HEK293T (cell line): ENCODE measurements at regions not wholly inside any gene's neighbourhood (a gene's known extent, or its start where the extent isn't known, plus 50 kb on each side); places are given as distances from the start of the nearest gene placed in this dataset.

Experiments
- CTCF ChIA-PET: fragments of 350-600 bp; formaldehyde crosslinking; extraction: SDS; loops from one replicate; lab custom pipeline; 2021; ENCODE audit warnings: antibody characterized with exemption, inconsistent platforms; lab: Yijun Ruan, JAX
- POLR2A ChIA-PET: fragments of 350-600 bp; formaldehyde crosslinking; extraction: SDS; loops from one replicate; lab custom pipeline; 2020; ENCODE audit warnings: antibody characterized with exemption, inconsistent platforms; lab: Yijun Ruan, JAX
- DNase-seq: peaks from one replicate; pipeline ENCODE4 v3.0.0; 2012; ENCODE audit warnings: mixed read lengths; ENCODE audit errors: extremely low spot score
- ARNT ChIP-seq: fragments of 450-650 bp; IDR thresholded peaks from 2 replicates; pipeline ENCODE4 v1.6.1; 2017; ENCODE audit warnings: mild to moderate bottlenecking
- BHLHE40 ChIP-seq: fragments of 450-650 bp; IDR thresholded peaks from 2 replicates; pipeline ENCODE4 v1.6.1; 2016; ENCODE audit warnings: mild to moderate bottlenecking, moderate library complexity, borderline replicate concordance
- CTBP1 ChIP-seq: fragments of 450-650 bp; IDR thresholded peaks from 2 replicates; pipeline ENCODE4 v1.6.1; 2016; ENCODE audit warnings: borderline replicate concordance
- ELF4 ChIP-seq: fragments of 450-650 bp; IDR thresholded peaks from 2 replicates; pipeline ENCODE4 v1.6.1; 2017; ENCODE audit warnings: antibody characterized with exemption
- FOXA1 ChIP-seq: fragments of 450-650 bp; IDR thresholded peaks from 2 replicates; pipeline ENCODE4 v1.6.1; 2016; ENCODE audit warnings: mild to moderate bottlenecking
- FOXK2 ChIP-seq: fragments of 450-650 bp; IDR thresholded peaks from 2 replicates; pipeline ENCODE4 v1.6.1; 2016; ENCODE audit warnings: mild to moderate bottlenecking
- FOXM1 ChIP-seq: fragments of 450-650 bp; IDR thresholded peaks from 2 replicates; pipeline ENCODE4 v1.6.1; 2017; ENCODE audit warnings: mild to moderate bottlenecking, borderline replicate concordance
- HDGF ChIP-seq: fragments of 450-650 bp; IDR thresholded peaks from 2 replicates; pipeline ENCODE4 v1.6.1; 2017; ENCODE audit warnings: antibody characterized with exemption, borderline replicate concordance
- L3MBTL2 ChIP-seq: fragments of 450-650 bp; conservative IDR thresholded peaks from 2 replicates; pipeline ENCODE4 v1.6.1; 2016; ENCODE audit warnings: mild to moderate bottlenecking
- LEF1 ChIP-seq: fragments of 450-650 bp; IDR thresholded peaks from 2 replicates; pipeline ENCODE4 v1.6.1; 2017; ENCODE audit warnings: mild to moderate bottlenecking, borderline replicate concordance
- NFRKB ChIP-seq: fragments of 450-650 bp; IDR thresholded peaks from 2 replicates; pipeline ENCODE4 v1.6.1; 2016; ENCODE audit warnings: mild to moderate bottlenecking, moderate library complexity
- PKNOX1 ChIP-seq: fragments of 450-650 bp; IDR thresholded peaks from 2 replicates; pipeline ENCODE4 v1.6.1; 2016
- SP1 ChIP-seq: fragments of 450-650 bp; IDR thresholded peaks from 2 replicates; pipeline ENCODE4 v1.6.1; 2017
- SUZ12 ChIP-seq: fragments of 450-650 bp; IDR thresholded peaks from 2 replicates; pipeline ENCODE4 v1.6.1; 2016; ENCODE audit warnings: mild to moderate bottlenecking
- TARDBP ChIP-seq: fragments of 450-650 bp; IDR thresholded peaks from 2 replicates; pipeline ENCODE4 v1.6.1; 2016
- ZNF384 ChIP-seq: fragments of 450-650 bp; IDR thresholded peaks from 2 replicates; pipeline ENCODE4 v1.6.1; 2016

- ChIA-PET CTCF (no interaction called here), POLR2A (no interaction called here)
- no peak for DNase-seq
- no peak for TF ChIP-seq CTBP1
- TF ChIP-seq HDGF: no peak
- TF ChIP-seq L3MBTL2: no peak
- TF ChIP-seq LEF1: no peak
- no peak for TF ChIP-seq ARNT
These were observed 58.3 kb upstream of the PACRGL start for GRCh38 chr4:20641976-20642375.

DNA sequence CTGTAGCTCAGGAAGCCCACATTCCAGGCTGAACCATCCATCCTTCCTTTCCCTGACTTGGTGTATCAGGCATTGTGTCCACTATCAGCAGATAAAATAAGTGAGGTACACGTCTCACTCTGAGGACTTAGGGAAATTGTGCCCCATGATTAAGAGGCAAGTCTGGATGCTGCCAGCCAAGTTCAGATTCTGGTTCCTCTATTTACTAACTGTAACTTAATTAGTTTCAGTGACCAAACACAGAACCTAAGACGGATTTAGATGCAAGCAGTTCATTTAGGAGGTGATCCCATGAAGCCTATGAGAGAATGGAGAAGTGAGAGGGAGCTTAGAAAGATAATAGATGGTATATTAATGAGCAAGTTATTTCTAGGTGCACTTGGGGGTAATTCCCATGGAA, 56.6 kb upstream of the PACRGL start:
- no peak for DNase-seq
- CTCF ChIA-PET: no interaction called here
- TF ChIP-seq NFRKB: no peak
- TF ChIP-seq ELF4: no peak
- no peak for TF ChIP-seq LEF1
- TF ChIP-seq TARDBP: no peak
- TF ChIP-seq FOXM1: no peak
- no peak for TF ChIP-seq PKNOX1
- no peak for TF ChIP-seq FOXA1
- TF ChIP-seq SUZ12: no peak
- no peak for TF ChIP-seq L3MBTL2
- TF ChIP-seq SP1: no peak
- TF ChIP-seq HDGF: no peak
- no peak for TF ChIP-seq FOXK2
- no peak for TF ChIP-seq CTBP1
- no peak for TF ChIP-seq ZNF384
- TF ChIP-seq ARNT: no peak
- no peak for TF ChIP-seq BHLHE40
- POLR2A ChIA-PET: no interaction called here

DNA sequence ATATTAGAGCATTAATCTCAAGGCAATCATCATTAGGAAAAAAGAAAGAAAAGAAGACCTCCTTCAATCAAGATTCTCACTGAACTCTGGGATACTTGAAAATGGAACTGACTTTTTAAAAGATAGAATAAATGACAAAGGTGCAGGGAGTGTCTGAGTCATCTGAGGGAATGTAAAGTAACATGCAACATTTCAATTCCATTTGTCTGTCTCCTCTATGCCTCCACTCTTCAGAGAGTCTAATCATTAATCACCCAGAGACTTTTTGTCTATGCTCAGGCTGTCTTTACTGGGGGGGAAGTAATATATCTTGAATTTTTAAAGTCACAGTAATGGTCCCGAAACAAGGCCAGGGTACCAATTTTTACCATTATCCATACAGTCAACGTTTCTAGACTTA, 55.0 kb upstream of the PACRGL start:
- ChIA-PET CTCF (no interaction called here), POLR2A (no interaction called here)
- no peak for TF ChIP-seq SP1
- no peak for DNase-seq

DNA sequence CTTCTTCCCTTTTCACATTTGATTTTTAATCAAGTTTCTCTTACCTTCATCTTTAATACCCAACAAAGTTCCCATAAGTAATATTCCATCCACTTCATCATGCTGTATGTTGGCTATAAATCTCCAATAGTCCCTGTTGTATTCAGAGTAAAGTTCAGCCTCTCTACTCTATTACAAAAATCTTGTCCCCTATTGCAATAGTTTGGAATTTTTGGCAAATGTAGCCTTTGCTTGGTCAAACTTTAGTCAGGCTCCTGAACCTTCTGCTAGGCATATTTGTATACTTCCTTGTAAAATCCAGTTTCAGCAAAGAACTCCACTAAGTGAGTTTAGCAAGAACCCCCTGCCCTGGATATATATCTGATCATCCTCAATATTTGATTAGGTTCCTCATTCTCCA, 54.0 kb upstream of the PACRGL start:
- no peak for DNase-seq
- no peak for TF ChIP-seq SP1
- TF ChIP-seq BHLHE40: no peak
- TF ChIP-seq NFRKB: no peak
- TF ChIP-seq PKNOX1: no peak
- TF ChIP-seq SUZ12: no peak
- no peak for TF ChIP-seq CTBP1
- no peak for TF ChIP-seq TARDBP
- no peak for TF ChIP-seq ELF4
- CTCF ChIA-PET: no interaction called here
- POLR2A ChIA-PET: no interaction called here
